ENCODE measurements at regions not wholly inside any gene's neighbourhood (a gene's known extent, or its start where the extent isn't known, plus 50 kb on each side); places are given as distances from the start of the nearest gene placed in this dataset.

- WGBS, 2 donors, result 78 to 84% methylated on average over 2 of the region's 2 CpGs
Observed at GRCh38 chr13:88601949-88602348, 930.8 kb downstream of the SLITRK5 start.

DNA sequence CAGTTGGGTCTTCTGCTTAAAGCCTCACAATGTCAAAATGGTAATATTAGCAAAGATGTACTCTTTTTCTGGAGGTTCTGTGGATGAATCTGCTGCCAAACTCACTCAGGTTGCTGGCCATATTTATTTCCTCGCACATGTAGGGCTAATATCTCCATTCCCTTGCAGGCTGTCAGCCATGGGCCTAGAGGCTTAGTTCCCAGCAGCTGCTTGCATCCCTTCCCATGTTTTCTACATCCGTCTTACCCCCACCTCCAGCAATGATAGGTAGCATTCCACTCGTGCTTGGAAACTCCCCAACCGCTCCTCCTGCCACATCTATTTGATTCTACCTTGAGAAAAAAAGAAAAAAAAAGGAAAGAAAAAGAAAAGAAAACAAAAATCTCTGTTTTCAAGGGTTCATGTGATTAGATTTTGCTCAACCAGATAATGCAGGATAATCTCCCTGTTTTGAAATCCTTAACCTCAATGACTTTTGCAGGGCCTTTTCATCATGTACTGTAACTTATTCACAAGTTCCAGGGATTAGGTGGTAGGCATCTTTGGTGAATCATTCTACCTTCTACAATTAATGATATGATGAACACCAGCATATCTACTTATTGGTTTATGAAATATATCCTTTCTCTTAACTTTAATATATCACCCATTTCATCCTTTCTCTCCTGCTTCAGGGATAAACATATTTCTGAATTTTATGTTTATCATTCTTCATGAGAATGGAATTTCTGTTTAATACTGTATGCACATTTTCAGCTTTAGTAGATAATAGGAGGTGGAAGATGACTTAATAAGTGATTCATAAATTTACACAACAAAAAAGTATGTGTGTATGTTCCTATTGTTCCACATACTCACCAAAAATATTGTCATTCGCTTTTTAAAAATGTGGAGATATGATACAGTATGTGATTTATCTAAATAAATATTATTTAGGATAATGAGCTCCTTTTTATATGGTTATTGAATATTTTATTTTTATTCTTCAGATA is 931.9 kb downstream of the SLITRK5 start:
- WGBS, 2 donors, result 64 to 69% methylated on average over 5 of the region's 5 CpGs
- DNase-seq, result no peak
- ATAC-seq, result no peak
- H3K4me3 ChIP-seq, result no peak overlapping the region
- H3K27ac ChIP-seq, result no peak overlapping the region
- TF ChIP-seq, protein P1, sequence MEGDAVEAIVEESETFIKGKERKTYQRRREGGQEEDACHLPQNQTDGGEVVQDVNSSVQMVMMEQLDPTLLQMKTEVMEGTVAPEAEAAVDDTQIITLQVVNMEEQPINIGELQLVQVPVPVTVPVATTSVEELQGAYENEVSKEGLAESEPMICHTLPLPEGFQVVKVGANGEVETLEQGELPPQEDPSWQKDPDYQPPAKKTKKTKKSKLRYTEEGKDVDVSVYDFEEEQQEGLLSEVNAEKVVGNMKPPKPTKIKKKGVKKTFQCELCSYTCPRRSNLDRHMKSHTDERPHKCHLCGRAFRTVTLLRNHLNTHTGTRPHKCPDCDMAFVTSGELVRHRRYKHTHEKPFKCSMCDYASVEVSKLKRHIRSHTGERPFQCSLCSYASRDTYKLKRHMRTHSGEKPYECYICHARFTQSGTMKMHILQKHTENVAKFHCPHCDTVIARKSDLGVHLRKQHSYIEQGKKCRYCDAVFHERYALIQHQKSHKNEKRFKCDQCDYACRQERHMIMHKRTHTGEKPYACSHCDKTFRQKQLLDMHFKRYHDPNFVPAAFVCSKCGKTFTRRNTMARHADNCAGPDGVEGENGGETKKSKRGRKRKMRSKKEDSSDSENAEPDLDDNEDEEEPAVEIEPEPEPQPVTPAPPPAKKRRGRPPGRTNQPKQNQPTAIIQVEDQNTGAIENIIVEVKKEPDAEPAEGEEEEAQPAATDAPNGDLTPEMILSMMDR (IDR thresholded peaks at IDR 0.05), result no peak
- no peaks in the 10 kb centered on the region for H3K36me3 ChIP-seq
- H3K27me3 ChIP-seq, result no peaks in the 10 kb centered on the region
- intact Hi-C loops (cut with DNase I), result no loop called here
- H3K4me1 ChIP-seq, result no peaks in the 10 kb centered on the region
- H3K9me3 ChIP-seq, result peaks cover 0 to 20% (median 3%) of the 10 kb centered on the region in 11 donors

More at GRCh38 chr13:88601949-88602348, 930.8 kb downstream of the SLITRK5 start:
- DNase-seq (no peak), ATAC-seq (no peak)
- peaks cover 0 to 20% (median 3%) of the 10 kb centered on the region in 11 donors for H3K9me3 ChIP-seq
- TF ChIP-seq, protein P1 (IDR thresholded peaks at IDR 0.05), result no peak
- H3K4me1 ChIP-seq, result no peaks in the 10 kb centered on the region
- no peak overlapping the region for H3K27ac ChIP-seq
- no peaks in the 10 kb centered on the region for H3K36me3 ChIP-seq
- no peak overlapping the region for H3K4me3 ChIP-seq
- no peaks in the 10 kb centered on the region for H3K27me3 ChIP-seq
- intact Hi-C loops (cut with DNase I), result no loop called here

GRCh38 chr13:88617176-88617575 is 946.0 kb downstream of the SLITRK5 start:
- TF ChIP-seq, protein P1 (IDR thresholded peaks at IDR 0.05), result no peak
- DNase-seq (no peak), ATAC-seq (no peak)
- H3K27ac ChIP-seq, result no peak overlapping the region
- WGBS, 2 donors, result 68 to 74% methylated on average over 3 of the region's 3 CpGs
- H3K27me3 ChIP-seq, result no peaks in the 10 kb centered on the region
- H3K36me3 ChIP-seq, result no peaks in the 10 kb centered on the region
- peaks cover 0 to 4% (median 0%) of the 10 kb centered on the region in 11 donors for H3K9me3 ChIP-seq
- no peaks in the 10 kb centered on the region for H3K4me1 ChIP-seq
- H3K4me3 ChIP-seq, result no peak overlapping the region
- intact Hi-C loops (cut with DNase I), result no loop called here

DNA sequence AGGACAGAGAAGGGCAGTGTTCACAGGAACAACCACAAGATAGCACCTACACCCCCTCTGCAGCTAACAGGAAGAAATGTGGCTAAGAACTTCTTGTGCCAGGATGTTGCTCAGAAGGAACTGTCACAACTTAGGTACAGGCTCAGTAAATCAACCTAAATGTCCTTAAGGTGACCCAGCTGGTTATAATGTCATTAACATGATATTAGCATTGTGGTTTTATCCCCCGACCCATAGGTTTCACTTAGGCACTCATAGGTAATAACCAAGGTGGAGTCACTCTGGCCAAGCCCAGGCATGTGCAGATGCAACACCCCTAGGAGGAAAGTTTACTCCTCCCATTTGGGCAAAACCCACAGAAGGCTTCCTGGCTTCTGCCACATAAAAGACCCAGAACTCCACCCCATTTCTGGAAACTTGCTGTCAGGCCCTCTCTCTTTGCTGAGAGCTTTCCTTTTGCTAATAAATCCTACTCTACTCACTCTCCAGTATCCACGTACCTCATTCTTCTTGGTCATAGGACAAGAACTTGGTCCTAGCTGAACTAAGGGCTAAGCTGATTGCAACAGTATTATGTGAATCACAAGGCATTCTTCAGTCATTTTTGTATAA is 951.3 kb downstream of the SLITRK5 start:
- DNase-seq (no peak), ATAC-seq (peak in 1 of 8 donors; percentile 34)
- TF ChIP-seq, protein P1 (IDR thresholded peaks at IDR 0.05), result no peak
- intact Hi-C loops (cut with DNase I), result no loop called here
- H3K4me1 ChIP-seq, result no peaks in the 10 kb centered on the region
- no peak overlapping the region for H3K4me3 ChIP-seq
- no peaks in the 10 kb centered on the region for H3K27me3 ChIP-seq
- peaks cover 0 to 23% (median 8%) of the 10 kb centered on the region in 11 donors for H3K9me3 ChIP-seq
- no peak overlapping the region for H3K27ac ChIP-seq
- WGBS, 2 donors, result 78 to 81% methylated on average over 2 of the region's 2 CpGs
- no peaks in the 10 kb centered on the region for H3K36me3 ChIP-seq

Measured in heart right ventricle (tissue), 16 donors.